Brain pericyte (primary cell): ENCODE measurements at regions not wholly inside any gene's neighbourhood (a gene's known extent, or its start where the extent isn't known, plus 50 kb on each side); places are given as distances from the start of the nearest gene placed in this dataset.
"Not testable (repeated sequence)": the region's sequence is repeated elsewhere in the genome, so short reads cannot be mapped to it uniquely, and the experiment has no call there.

Experiments
- DNase-seq: peaks from one replicate; pipeline ENCODE4 v3.0.0-alpha.2; 2012; ENCODE audit warnings: low read depth, low spot score

DNA sequence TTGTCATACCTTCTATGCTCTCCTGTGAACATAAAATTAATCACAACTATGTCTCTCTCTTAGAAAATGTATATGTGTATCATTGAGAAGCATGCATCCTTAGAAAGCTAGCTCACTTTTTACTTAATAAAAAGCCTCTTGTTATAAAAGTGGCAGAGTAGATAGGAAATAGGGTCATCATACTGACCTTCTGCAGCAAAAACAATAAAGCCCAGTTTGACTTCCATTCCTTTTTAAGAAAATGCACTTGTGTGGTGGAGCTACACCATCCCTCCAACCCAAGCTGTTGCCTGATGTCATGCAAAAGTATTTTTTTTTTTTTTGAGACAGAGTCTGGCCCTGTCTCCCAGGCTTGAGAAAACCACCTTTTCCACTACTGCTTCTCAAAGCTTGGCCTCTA is 393.3 kb downstream of the LIG4 start:
- no peak for DNase-seq

DNA sequence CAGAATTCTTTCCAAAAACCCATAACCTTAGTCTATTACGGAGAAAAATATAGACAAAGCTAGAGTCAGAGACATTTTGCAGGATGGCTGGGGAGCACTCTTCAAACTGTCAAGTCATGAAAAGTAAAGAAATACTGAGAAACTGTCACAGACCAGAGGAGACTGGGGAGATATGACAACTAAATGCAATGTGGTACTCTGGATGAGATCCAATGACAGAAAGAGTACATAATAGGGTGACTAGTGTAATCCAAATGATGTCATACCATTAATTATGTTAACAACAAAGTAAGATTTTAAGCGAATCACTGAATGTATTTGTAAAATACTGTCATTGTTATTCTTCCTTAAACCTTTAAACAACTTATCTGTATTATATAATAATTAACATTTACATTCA is 393.8 kb downstream of the LIG4 start:
- DNase-seq = no peak

DNA sequence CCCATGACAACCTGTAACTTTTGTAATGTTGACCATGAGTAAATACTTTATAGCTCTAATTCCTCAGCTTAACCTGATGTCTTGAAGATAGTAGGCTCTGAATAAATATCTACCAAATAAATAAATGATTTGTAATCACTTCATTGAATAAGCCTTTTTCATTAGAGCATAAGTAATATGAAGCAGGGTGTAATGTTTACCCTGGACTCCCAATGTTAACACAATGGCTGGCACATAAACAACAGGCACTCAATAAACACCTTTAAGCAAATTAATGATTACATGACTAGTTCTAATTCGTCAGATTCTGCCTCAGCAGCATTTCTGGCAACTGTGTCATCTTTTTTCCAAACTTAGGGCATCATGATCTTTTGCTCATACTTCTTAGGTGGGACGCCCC is 396.3 kb downstream of the LIG4 start:
- DNase-seq = no peak

GRCh38 chr13:107817647-107818287 is 397.6 kb downstream of the LIG4 start:
- no peak for DNase-seq

DNA sequence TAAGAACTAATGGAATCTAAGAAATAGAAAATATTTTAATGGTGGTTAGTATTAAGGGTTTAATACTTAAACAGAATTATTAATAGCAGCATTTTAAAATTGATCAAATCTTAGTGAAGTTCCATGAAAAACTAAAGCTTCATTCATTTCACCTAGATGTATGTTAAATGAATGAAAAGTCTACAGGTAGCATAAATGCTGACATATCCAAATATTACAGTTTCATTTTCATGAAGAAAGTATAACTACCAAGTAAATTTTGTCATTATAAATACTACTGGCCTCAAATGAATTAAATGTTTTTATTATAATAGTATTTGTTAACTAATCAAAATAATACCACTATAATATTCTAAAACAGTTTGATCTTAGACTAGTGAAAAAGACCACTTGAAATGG is 403.3 kb downstream of the LIG4 start:
- no peak for DNase-seq

- DNase-seq = no peak
These were observed 403.9 kb downstream of the LIG4 start for GRCh38 chr13:107811233-107812013.

- DNase-seq = no peak
These were observed 406.2 kb downstream of the LIG4 start for GRCh38 chr13:107809125-107809524.

- no peak for DNase-seq
These were observed 406.9 kb downstream of the LIG4 start for GRCh38 chr13:107808389-107808788.

- no peak for DNase-seq
These were observed 407.8 kb downstream of the LIG4 start for GRCh38 chr13:107807306-107808073.

DNA sequence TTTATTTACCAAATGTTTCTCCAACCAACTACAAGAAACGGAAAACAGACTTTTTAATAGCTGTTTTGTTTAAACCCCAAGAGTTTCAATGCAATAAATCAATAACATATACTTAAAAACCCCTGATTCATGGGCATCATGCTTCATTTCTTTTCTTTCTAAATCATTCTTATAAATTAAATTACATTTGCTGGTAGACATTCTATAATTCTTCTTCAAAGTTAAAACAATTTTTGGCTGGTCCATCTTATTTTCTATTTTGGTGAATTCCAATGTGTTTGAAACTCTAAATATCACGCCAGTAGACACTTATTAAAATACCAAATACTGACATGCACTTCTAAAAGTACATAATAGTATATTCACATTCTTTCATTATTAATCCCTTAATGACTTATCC is 408.6 kb downstream of the LIG4 start:
- no peak for DNase-seq

DNA sequence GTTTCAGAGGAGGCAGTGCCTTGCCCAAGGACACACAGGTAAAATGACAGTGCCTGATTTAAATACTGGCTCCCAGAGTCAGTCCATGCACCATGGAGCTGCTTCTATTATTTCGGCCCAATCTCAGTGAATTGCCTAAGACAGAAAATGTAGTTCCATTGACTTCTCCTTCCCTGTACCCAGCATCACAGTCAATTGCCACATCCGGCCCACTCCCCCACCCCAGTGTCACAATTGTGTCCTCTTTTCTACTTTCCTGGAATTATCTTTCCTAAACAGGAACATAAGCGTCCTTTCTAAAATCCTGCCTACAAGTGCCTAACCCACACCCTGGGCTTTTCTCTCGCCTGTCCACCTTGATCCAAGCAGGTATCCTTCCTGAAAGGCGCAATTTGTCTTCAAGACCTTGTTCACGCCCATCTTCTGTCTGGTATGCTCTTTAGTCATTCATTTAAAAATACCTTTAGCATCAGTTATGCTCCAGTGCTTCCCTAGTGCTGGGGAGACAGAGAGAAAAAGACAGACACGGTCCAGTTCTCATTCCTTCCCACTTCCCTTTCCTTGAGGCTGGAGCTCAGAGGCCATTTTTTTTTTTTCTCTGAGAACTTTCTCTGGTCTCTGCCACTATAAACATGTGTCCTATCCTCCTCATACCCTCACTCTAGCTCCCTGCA is 411.4 kb downstream of the LIG4 start:
- no peak for DNase-seq

GRCh38 chr13:107801621-107802020 is 413.7 kb downstream of the LIG4 start:
- no peak for DNase-seq

GRCh38 chr13:107799001-107799400 is 416.3 kb downstream of the LIG4 start:
- DNase-seq = no peak

DNA sequence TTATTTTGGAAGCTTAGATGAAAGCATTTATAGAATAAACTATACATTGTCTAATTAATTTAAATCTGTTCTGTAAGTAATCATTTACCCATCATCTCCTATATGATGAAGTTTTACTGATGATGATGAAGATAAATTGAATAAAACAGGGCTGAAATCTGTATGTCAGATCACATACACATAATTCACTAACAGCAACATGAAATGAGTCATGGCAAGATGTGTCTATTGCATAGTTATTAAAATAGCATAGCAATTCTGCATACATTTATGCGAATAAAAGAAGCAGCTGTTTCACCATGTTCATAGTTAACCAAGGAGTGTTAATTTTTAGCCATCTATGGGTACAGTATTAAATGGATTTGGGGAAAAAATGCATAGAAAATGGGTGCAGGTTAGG is 424.9 kb downstream of the LIG4 start:
- DNase-seq = no peak

DNA sequence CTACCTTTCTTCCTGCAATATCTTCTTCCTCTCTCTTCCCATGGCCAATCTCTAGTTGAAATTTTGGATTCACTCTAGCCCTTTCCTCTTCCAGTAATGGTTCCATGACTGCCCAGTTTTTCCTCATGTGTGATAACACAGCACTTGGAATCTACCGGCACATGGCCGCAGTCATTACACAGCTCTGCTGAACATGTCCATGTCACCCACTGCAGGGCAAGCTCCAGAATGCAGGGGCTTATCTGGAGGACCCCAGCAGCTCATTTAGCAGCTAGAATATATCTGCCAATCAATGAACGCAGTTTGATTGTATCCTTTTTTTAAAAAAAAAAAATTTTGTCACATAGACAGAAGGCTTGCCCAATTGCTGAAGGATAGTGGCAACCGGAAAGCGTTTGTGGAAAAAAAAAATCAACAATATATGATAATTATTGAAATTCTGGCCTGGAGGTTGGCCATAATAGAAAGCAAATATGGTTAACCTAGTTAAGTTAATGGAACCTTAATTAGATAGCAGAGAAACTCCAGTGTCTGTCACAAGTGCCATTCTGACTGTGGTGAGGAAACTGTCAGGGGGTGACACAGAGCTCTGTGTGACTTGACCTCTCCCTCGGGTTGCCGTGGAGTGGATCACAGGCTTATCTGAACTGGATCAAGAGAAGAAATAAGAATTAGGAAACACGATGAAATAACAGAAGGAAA is 426.7 kb downstream of the LIG4 start:
- no peak for DNase-seq

DNA sequence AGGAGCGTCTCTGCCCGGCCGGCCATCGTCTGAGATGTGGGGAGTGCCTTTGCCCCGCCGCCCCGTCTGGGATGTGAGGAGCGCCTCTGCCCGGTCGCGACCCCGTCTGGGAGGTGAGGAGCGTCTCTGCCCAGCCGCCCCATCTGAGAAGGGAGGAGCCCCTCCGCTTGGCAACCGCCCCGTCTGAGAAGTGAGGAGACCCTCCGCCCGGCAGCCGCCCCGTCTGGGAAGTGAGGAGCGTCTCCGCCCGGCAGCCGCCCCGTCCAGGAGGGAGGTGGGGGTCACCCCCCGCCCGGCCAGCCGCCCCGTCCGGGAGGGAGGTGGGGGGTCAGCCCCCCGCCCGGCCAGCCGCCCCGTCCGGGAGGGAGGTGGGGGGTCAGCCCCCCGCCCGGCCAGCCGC is 432.7 kb downstream of the LIG4 start:
- not testable (repeated sequence) for DNase-seq

DNA sequence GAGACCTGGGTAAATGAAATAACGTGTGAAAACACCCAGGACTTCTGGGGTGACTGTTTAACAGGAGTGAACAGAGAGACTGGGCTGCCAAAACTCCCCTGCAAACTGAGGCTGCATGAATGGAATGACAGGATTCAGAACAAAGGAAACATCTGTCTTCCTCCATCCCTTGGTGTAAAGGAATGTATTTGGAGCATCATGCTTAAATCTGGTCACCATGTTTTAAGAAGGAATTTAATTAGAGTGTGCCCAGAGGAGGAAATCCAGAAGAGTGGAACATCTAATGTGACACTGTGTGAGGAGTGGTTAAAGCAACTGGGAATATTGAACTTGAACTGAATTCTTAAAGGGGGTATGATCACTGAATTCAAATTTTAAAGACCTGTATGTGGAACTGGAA is 437.2 kb downstream of the LIG4 start:
- no peak for DNase-seq

GRCh38 chr13:107770541-107770940 is 444.8 kb downstream of the LIG4 start:
- DNase-seq = no peak

- no peak for DNase-seq
These were observed 448.2 kb downstream of the LIG4 start for GRCh38 chr13:107767119-107767518.

- DNase-seq = no peak
These were observed 449.5 kb downstream of the LIG4 start for GRCh38 chr13:107765724-107766401.

- no peak for DNase-seq
These were observed 451.3 kb downstream of the LIG4 start for GRCh38 chr13:107764046-107764445.
